Right ventricle myocardium inferior (tissue), 1 donor: ENCODE measurements at regions not wholly inside any gene's neighbourhood (a gene's known extent, or its start where the extent isn't known, plus 50 kb on each side); places are given as distances from the start of the nearest gene placed in this dataset.
"Not testable (repeated sequence)": the region's sequence is repeated elsewhere in the genome, so short reads cannot be mapped to it uniquely, and the experiment has no call there.

Experiments used
- ATAC-seq: fragments of 200-7000 bp; cut with Tn5 transposase; one replicate; pipeline ENCODE4 v1.9.1; 2020; ENCODE audit warnings: mild to moderate bottlenecking, moderate library complexity
- DNase-seq: peaks from one replicate; pipeline ENCODE4 v3.0.0; 2021; ENCODE audit errors: missing footprints
- intact Hi-C: fragments of 100-400 bp; cut with DNase I; formaldehyde crosslinking; loops from one replicate; pipeline ENCODE4 v1.11.0; 2022
- donor health status: DM: no; HTN: yes; CAD: no; lungs with severe emphysema.

- DNase-seq (no peak), ATAC-seq (no peak)
- intact Hi-C loops = no loop called here
These were observed 203.9 kb upstream of the IRS2 start for GRCh38 chr13:109990296-109990695.

DNA sequence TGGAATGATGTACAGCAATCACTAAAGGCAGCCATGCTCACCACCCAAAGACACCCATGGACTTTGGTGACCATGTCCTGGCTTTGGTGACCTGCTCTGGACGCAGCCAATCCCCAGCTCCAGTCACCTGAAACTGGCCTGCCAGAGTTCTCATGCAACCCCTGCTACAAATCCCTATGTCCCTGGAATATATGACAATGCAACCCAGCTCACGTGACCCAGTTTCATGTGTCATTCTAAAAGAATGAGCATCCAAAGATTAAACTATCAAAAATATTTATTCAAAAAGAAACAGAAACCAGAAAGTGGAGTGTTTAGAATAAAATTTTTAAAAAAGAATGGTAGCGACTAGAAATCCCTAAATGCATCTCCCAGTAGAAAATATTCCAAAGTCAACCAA lies 203.3 kb upstream of the IRS2 start:
- intact Hi-C loops = no loop called here
- no peak for DNase-seq
- ATAC-seq = no peak

DNA sequence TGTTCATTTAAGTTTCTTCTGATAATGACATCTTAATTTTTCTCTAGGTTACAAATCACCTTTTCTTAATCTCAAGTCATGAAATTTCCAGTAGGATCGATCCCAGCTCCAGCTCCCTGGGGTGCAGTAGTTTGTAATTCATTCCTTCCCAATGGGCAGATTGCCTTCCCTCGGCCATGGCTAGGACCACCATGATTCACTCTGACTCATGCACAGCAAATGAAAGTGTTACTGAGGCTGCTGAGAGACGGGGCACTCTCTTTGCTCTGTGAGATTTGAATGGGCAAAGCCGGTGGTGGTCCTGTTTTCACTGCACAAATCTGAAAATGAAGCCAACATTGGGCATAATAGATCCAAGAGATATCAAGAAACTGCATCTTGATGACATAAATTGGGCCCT lies 202.8 kb upstream of the IRS2 start:
- ATAC-seq (no peak), DNase-seq (no peak)
- intact Hi-C loops = no loop called here

- DNase-seq (no peak), ATAC-seq (no peak)
- intact Hi-C loops = no loop called here
These were observed 200.5 kb upstream of the IRS2 start for GRCh38 chr13:109986851-109987250.

GRCh38 chr13:109985871-109986450 lies 199.6 kb upstream of the IRS2 start:
- intact Hi-C loops = no loop called here
- ATAC-seq = no peak
- DNase-seq = no peak

- no peak for DNase-seq
These were observed 197.1 kb upstream of the IRS2 start for GRCh38 chr13:109983447-109983846.

DNA sequence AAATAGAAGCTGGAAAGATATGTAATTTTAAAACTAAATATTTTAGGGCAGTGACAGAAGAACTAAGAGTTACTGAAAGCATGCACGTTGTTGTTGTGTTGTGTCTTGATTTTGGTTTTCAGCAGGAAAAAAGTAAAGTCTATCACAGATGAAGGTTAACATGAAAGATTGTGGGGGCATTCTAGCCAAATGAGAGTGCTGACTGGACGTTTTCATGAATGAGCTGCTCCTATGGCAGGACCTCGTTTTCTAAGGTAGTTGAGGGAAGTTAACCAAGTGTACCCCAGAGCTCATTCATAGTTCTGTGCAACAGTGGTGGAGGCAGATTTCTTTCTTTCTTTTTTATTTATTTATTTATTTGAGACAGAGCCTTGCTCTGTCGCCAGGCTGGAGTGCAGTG lies 194.6 kb upstream of the IRS2 start:
- no peak for DNase-seq
- ATAC-seq = no peak
- intact Hi-C loops = no loop called here

More at GRCh38 chr13:109983447-109983846, 197.1 kb upstream of the IRS2 start:
- intact Hi-C loops = no loop called here
- no peak for ATAC-seq

DNA sequence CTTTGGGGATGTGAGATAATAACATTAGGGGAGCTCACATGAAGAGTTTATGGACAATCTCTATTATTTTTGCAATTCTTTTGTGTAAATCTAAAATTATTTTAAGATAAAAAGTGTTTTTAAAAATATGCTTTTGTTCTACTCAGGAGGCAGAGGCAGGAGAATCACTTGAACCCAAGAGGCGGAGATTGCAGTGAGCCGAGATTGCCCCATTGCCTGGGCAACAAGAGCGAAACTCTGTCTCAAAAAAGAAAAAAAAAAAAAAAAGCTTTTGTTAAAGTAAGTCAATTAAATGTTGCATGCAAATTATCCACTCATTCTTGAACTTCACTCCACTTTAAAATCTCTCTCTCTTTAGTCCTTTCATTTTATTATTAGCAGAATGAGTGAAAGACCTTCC lies 193.3 kb upstream of the IRS2 start:
- intact Hi-C loops, DNase-seq: not testable (repeated sequence)

DNA sequence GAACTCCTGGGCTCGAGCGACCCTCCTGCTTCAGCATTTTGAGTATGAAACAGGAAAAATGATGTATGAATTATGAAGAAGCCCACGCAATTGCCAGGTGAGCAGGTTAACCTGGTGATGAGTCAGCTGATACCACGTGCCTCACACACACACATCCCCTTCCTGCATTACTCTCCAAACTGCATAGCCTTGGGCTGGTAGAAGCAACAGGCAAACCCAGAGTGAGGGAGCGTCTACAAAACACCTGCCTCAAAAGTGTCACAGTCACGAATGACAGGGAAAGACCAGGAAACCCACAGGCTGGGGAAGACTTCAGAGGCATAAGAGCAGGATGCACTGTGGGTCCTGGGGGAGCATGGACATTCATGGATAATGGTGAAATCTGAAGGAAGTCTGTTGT lies 192.8 kb upstream of the IRS2 start:
- DNase-seq (no peak), ATAC-seq (no peak)
- intact Hi-C loops = no loop called here

More for the DNA sequence above, 193.3 kb upstream of the IRS2 start:
- ATAC-seq = not testable (repeated sequence)

GRCh38 chr13:109977212-109977968 lies 191.0 kb upstream of the IRS2 start:
- ATAC-seq (no peak), DNase-seq (no peak)
- intact Hi-C loops = no loop called here

DNA sequence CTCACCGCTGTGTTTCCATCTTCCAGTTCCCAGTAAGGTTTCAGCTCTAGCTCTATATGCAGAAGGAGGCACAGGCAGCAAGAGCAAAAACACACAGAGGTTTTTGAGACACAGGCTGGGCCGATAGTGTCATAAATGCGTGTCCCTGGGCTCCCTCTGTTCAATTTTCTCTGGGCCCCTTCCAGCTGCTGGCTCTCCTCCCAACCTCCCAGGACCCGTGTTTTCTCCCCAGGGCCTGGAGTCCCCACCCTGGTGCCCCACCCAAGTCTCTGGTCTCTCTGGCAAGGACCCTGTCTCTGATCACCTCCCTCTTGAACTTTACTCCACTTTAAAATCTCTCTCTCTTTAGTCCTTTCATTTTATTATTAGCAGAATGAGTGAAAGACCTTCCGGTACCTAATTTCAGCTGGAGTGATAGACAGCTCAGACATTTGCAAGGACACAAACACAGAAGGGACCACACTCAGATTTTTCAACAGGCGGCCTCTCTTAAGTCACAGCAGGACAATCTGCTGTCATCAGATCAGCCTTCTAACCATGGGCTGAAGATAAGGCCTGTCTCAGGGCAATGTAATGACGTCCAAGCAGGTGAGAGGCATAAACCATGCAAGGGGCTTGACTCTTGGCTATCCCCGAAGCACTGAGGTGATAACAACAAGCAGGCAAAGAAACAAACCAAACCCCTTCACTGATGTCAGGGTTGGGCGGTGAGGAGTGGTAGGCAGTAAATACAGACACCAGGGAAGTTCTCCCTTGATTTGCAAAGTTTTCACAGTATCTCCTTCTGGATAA lies 190.0 kb upstream of the IRS2 start:
- DNase-seq = no peak
- peak; percentile 62 for ATAC-seq
- intact Hi-C loops = no loop called here

DNA sequence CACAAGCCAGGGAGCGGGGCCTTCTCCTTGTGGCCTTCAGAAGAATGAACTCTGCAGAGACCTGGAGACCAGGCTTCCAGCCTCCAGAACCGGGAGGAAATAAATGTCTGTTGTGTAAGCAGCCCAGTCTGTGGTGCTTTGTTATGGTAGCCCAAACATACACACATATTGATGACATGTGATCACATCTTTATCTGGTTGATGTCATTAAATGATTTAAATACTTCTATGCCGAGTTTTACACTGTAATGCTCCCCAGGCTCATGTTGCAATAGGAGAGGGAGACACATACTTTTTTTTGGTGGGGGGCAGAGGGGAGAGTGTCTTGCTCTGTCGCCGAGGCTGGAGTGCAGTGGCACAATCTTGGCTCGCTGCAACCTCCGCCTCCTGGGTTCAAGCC lies 188.0 kb upstream of the IRS2 start:
- DNase-seq (no peak), ATAC-seq (no peak)
- intact Hi-C loops = no loop called here

DNA sequence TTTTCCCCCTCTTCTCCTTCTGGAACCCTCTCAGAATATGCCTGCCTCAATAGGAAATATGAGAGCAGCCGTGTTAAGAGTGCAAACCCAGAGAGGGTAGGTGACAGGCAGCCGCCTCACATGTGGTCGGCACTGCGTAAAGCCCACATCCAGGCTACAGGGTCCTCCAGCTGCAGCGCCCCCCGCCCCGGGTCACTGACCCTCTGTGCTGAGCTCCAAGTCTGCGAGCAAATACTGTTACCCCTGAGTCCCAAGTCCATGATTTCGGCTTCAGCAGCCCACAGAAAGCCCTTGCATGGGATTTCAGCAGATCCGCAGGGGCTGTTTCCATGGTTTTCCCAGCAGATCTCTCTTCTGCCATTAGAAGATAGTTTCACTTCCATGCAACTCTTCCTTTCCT lies 186.9 kb upstream of the IRS2 start:
- no peak for ATAC-seq
- intact Hi-C loops = no loop called here
- DNase-seq = no peak

DNA sequence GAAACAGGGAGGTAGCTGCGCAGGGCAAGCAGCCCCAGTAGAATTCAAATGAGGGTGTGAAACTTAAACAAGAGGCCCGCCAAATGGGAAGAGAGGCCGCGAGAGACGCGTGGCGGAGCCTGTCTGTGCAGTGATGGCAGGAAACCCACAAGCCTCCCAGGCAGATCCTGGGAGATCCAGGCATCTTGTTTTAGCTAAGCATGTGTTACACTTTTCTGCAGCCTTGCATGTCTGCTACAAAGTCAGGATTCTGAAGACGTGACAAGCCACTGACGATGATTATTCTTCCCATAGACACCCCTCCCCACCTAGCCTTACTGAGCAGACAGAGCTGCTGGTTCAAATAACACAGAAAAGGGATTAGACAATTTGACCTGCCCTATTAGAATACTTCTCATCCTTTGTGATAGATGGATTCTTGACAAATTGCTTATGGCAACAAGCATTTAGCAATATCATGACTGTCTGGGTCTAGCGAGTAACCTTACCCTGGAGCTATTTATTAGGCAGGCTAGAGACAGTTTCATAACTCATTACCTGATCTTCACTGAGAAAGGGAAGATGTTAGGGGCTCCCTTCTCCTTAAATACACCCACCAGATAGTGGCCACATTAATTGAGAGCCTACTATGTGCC lies 185.2 kb upstream of the IRS2 start:
- DNase-seq (no peak), ATAC-seq (peak; percentile 40)
- intact Hi-C loops = no loop called here

DNA sequence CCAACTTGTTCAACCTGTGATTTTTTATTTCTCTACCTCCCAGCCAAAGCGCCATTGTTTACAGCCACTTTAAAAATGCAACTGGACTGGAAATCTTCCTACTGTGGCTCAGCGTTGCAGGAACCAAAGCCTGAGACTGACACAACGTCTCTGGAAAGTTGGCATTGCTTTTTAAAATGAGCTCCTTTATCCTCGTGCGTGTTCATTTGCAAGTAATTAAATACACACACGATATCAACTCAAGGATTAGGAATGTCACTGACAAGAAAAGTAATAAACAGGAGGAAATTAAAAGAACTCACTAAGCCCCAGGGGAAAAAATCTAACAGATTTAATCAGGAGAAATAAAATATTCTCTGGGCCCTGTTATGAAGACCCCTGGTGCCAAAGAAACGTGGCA lies 184.6 kb upstream of the IRS2 start:
- DNase-seq (no peak), ATAC-seq (peak; percentile 21)
- intact Hi-C loops = no loop called here

GRCh38 chr13:109968876-109969577 lies 182.6 kb upstream of the IRS2 start:
- intact Hi-C loops = no loop called here

DNA sequence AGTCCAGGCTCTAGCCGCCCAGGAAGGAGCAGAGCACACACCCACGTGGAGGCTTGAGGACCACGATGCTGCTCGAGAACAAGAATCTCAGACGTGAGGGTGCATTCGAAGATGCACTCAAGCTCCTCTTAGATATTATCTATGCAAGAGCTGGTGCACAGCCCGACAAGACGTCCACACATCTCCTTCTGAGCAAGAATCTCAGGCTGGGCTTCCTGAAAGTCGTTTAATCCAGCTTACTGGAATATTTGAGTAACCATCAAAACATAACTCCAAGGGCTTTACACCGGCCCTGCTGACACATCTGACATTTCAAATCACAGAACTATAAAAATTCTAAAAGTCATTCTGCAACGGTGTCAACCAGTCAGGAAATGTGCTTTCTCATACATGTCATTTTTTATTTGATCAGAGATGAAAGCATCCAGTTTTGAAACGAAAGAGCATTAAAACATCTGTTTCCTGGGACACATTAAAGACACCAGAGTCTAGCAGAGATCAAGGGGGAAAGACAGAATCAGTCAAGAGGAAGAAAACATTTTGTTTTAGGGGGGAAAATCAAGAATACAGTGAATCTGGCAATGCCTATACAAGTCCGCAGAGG lies 177.7 kb upstream of the IRS2 start:
- DNase-seq (no peak), ATAC-seq (no peak)
- intact Hi-C loops = no loop called here

More at GRCh38 chr13:109968876-109969577, 182.6 kb upstream of the IRS2 start:
- DNase-seq = peak; percentile 90
- ATAC-seq = peak; percentile 96

DNA sequence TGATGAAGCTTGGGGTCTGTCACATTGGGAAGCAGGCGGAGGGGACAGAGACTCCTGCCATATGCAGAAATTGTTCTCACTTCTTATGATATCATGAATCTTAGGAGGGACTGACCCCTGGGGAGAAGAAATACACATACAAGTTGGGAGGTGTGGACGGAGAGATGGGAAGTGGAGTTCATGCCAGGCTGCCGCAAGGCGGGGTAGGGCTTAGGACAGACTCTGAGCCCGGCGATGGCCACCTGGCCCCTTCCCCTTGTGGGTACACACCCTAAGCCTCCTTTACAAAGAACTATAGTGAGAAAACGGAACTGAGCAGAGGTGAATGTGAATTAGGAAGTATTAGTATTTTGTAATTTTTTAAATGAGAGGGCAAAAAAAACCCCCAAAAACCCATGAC lies 177.0 kb upstream of the IRS2 start:
- ATAC-seq = no peak
- intact Hi-C loops = no loop called here
- no peak for DNase-seq

- intact Hi-C loops = no loop called here
- ATAC-seq (no peak), DNase-seq (no peak)
These were observed 173.5 kb upstream of the IRS2 start for GRCh38 chr13:109959903-109960302.
